ENCODE measurements at regions not wholly inside any gene's neighbourhood (a gene's known extent, or its start where the extent isn't known, plus 50 kb on each side); places are given as distances from the start of the nearest gene placed in this dataset.
A peak's percentile ranks its signal among the peaks of the same experiment; 100 is the strongest.

DNA sequence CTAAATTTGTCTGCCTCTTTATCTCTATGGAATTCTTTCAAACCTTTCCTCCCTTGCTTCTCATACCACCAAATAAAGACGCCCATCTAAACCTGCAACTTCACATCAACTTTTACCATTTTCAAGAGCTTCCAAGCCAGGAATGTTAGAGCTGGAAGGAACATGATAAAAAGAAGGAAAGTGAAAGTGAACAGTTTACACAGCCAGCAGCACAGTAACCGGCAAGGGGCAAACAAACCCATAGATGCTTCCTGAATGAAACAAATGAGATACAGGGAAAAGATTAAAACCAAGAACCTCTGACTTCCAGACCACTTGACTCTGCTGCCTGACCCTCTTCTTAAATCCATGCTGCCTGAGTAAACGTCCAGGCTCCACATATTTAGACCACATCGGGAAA, 231.1 kb upstream of the CA10 start:
- peak in 1 of 2 donors; percentile 19 for DNase-seq
- H3K36me3 ChIP-seq, result no peaks in the 10 kb centered on the region
- 15 to 39% (median 26%) methylated on average over 4 of the region's 4 CpGs for WGBS, 5 donors
- TF ChIP-seq POLR2A (IDR thresholded peaks at IDR 0.05), result no peak
- TF ChIP-seq EP300 (IDR thresholded peaks at IDR 0.05), result no peak
- no peak for TF ChIP-seq POLR2AphosphoS5 (IDR thresholded peaks at IDR 0.05)
- no peaks in the 10 kb centered on the region for H3K4me1 ChIP-seq
- peak overlapping the region in 1 of 5 donors; percentile 37 for H3K27ac ChIP-seq
- no peaks in the 10 kb centered on the region for H3K9me3 ChIP-seq
- intact Hi-C loops (cut with DNase I; ENCODE audit: low total_unique reads), result no loop called here
- H3K4me3 ChIP-seq, result peak overlapping the region; percentile 9 to 34 (median 26)
- no peaks in the 10 kb centered on the region for H3K27me3 ChIP-seq

DNA sequence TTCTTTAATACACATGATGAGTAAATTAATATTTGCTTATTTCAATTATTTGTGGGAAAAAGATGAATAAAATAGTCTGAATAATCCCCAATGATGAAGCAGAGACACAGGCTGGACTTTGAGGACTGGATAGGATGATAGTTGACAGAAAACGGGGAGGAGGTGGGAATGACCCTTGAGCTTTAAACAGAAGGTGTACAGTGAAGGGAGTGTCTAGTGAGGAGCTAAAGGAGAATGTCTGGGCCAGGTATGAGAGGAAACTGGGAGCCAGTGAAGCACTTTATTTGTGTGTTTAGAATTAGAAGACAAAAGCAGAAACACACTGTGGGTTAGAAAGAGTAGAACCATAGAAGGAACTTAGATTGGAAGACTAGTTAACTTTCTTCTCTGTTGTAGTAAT, 230.4 kb upstream of the CA10 start:
- Histone ChIP-seq H3K4me3 (no peak overlapping the region), H3K27ac (no peak overlapping the region), H3K27me3 (no peaks in the 10 kb centered on the region), H3K36me3 (no peaks in the 10 kb centered on the region), H3K4me1 (no peaks in the 10 kb centered on the region), H3K9me3 (no peaks in the 10 kb centered on the region)
- intact Hi-C loops (cut with DNase I; ENCODE audit: low total_unique reads), result no loop called here
- TF ChIP-seq EP300 (IDR thresholded peaks at IDR 0.05) (no peak), POLR2AphosphoS5 (IDR thresholded peaks at IDR 0.05) (no peak), POLR2A (IDR thresholded peaks at IDR 0.05) (no peak)
- TF ChIP-seq, protein P1, sequence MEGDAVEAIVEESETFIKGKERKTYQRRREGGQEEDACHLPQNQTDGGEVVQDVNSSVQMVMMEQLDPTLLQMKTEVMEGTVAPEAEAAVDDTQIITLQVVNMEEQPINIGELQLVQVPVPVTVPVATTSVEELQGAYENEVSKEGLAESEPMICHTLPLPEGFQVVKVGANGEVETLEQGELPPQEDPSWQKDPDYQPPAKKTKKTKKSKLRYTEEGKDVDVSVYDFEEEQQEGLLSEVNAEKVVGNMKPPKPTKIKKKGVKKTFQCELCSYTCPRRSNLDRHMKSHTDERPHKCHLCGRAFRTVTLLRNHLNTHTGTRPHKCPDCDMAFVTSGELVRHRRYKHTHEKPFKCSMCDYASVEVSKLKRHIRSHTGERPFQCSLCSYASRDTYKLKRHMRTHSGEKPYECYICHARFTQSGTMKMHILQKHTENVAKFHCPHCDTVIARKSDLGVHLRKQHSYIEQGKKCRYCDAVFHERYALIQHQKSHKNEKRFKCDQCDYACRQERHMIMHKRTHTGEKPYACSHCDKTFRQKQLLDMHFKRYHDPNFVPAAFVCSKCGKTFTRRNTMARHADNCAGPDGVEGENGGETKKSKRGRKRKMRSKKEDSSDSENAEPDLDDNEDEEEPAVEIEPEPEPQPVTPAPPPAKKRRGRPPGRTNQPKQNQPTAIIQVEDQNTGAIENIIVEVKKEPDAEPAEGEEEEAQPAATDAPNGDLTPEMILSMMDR (IDR thresholded peaks at IDR 0.05), result no peak
- DNase-seq, result no peak
- WGBS, 5 donors, result 52 to 71% (median 65%) methylated on average over 1 of the region's 1 CpG

DNA sequence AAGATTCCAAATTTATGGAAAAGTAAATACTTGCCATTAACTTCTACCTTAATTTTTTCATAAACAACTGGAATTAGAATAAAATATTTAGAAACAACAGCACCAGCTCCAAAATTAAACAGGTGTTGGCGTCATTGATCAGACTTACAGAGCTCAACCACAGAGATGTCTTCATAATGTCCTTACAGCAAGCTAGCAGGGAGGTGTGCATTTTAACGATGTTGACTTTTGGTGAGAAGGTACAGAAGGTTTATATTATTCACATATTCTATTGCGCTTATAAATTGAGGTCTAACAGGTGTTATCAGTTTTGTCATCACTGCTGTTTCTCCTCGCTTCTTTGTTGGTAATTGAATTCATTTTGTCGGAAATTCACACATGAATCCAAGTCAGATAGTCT, 226.2 kb upstream of the CA10 start:
- intact Hi-C loops (cut with DNase I; ENCODE audit: low total_unique reads), result no loop called here

DNA sequence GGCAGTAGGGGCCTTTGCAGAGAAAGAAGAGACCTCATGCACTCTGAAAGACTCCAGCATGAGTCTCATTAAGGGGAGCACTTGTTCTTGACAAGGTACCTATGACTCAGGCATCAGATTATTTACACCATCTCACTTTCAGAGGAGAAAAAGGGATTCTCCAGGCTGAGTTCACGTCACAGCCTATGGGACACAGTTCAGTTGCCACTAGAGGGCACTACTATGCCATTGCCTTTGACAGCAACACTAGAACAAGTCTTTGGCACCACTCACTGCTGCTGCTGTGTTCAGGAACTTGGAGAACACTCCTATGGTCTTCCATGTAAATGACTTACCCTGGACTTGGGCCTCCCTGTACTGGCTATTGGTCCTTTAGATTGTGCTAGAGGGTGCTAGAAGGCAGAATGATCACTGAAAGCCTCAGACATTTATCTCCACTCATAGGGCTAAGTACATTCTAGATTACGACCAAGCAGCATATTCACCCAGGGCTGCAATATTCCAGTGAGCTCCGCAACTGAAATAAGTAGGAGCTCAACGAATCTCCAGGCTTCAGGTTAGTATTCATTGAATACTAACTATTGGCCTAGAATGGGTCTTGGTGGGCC, 225.1 kb upstream of the CA10 start:
- H3K36me3 ChIP-seq, result no peaks in the 10 kb centered on the region
- H3K4me1 ChIP-seq, result no peaks in the 10 kb centered on the region
- H3K4me3 ChIP-seq, result no peak overlapping the region
- H3K27me3 ChIP-seq, result no peaks in the 10 kb centered on the region
- intact Hi-C loops (cut with DNase I; ENCODE audit: low total_unique reads), result no loop called here
- H3K9me3 ChIP-seq, result no peaks in the 10 kb centered on the region
- 52 to 64% (median 60%) methylated on average over 4 of the region's 4 CpGs for WGBS, 5 donors
- TF ChIP-seq, protein P1 (IDR thresholded peaks at IDR 0.05), result peak in 5 of 7 experiments; percentile 21 to 60 (median 39)
- TF ChIP-seq POLR2AphosphoS5 (IDR thresholded peaks at IDR 0.05) (peak in 1 of 3 donors; percentile 29), EP300 (IDR thresholded peaks at IDR 0.05) (no peak)
- H3K27ac ChIP-seq, result no peak overlapping the region
- peak; percentile 71 to 85 for DNase-seq

More for the DNA sequence above, 226.2 kb upstream of the CA10 start:
- TF ChIP-seq, protein P1 (IDR thresholded peaks at IDR 0.05), result no peak
- TF ChIP-seq POLR2AphosphoS5 (IDR thresholded peaks at IDR 0.05), result no peak
- TF ChIP-seq EP300 (IDR thresholded peaks at IDR 0.05), result no peak
- no peak for TF ChIP-seq POLR2A (IDR thresholded peaks at IDR 0.05)
- Histone ChIP-seq H3K9me3 (no peaks in the 10 kb centered on the region), H3K36me3 (no peaks in the 10 kb centered on the region), H3K4me1 (no peaks in the 10 kb centered on the region), H3K27me3 (no peaks in the 10 kb centered on the region), H3K27ac (no peak overlapping the region), H3K4me3 (no peak overlapping the region)
- WGBS, 5 donors, result 84 to 90% (median 86%) methylated on average over 5 of the region's 5 CpGs
- DNase-seq, result no peak

DNA sequence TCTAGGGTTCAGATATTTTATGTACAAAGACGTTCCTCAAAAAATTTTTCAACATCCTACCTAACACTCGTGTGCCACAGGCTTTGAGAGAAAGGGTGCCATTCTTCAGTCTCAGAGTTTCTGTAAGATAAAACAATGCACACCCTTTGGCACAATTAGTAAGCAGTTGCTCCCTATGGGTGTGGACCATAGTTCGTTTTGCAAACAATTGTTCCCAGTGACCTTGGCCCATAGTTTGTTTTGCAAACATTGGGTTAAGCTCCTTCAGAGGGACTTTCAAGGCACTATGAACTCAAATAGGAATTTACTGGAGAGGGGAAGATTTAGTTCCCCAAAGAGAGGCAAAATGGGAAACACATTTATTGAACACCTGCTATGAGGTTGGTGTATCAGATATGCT, 220.3 kb upstream of the CA10 start:
- no peaks in the 10 kb centered on the region for H3K9me3 ChIP-seq
- intact Hi-C loops (cut with DNase I; ENCODE audit: low total_unique reads), result no loop called here
- peak overlapping the region in 2 of 5 donors; percentile 22 to 51 for H3K27ac ChIP-seq
- H3K4me1 ChIP-seq, result peaks cover 0 to 3% (median 0%) of the 10 kb centered on the region in 4 donors
- TF ChIP-seq, protein P1 (IDR thresholded peaks at IDR 0.05), result no peak
- no peak for TF ChIP-seq POLR2AphosphoS5 (IDR thresholded peaks at IDR 0.05)
- no peaks in the 10 kb centered on the region for H3K36me3 ChIP-seq
- peak in 1 of 2 donors; percentile 36 for DNase-seq
- 29 to 48% (median 32%) methylated on average over 3 of the region's 3 CpGs for WGBS, 5 donors
- no peak overlapping the region for H3K4me3 ChIP-seq
- no peaks in the 10 kb centered on the region for H3K27me3 ChIP-seq

Data from stomach (tissue), 8 donors.